PC-9 (cell line): ENCODE measurements at regions not wholly inside any gene's neighbourhood (a gene's known extent, or its start where the extent isn't known, plus 50 kb on each side); places are given as distances from the start of the nearest gene placed in this dataset.

ENCODE experiments used
- BruUV-seq: library from RNA; stranded (reverse); fragments of 400-500 nt; replicated peaks from 2 replicates; lab custom pipeline; 2021; lab: Mats Ljungman, UMichigan
- CTCF ChIA-PET: fragments of 300-600 bp; sonication (Branson Sonifier 250); formaldehyde crosslinking; loops from one replicate; lab custom pipeline; 2022; ENCODE audit warnings: antibody characterized with exemption; lab: Charles Lee
- POLR2A ChIA-PET: fragments of 300-600 bp; sonication (Branson Sonifier 250); formaldehyde crosslinking; loops from one replicate; lab custom pipeline; 2022; ENCODE audit warnings: antibody characterized with exemption; ENCODE audit not compliant: unreplicated experiment; lab: Charles Lee
- DNase-seq, 2 experiments: peaks; one replicate each; pipeline versions ENCODE4 v3.0.0 to v3.0.0-alpha.2; 2015 to 2022; ENCODE audit warnings: mixed read lengths in 1 of 2
- H2AFZ ChIP-seq: fragments of 200-600 bp; sonication (generic); 2 replicates; pipeline ENCODE4 v1.8.1; 2017; ENCODE audit warnings: antibody characterized with exemption
- H3F3A ChIP-seq: fragments of 200-600 bp; sonication (generic); 2 replicates; pipeline ENCODE4 v1.8.1; 2017; ENCODE audit warnings: antibody characterized with exemption, mild to moderate bottlenecking, low read depth; ENCODE audit not compliant: insufficient read depth
- H3K27ac ChIP-seq: fragments of 200-600 bp; sonication (generic); 2 replicates; pipeline ENCODE4 v1.6.1; 2016; ENCODE audit warnings: mixed run types
- H3K27me3 ChIP-seq: fragments of 200-600 bp; sonication (generic); 2 replicates; pipeline ENCODE4 v1.6.1; 2016; ENCODE audit warnings: low read depth, mixed run types; ENCODE audit not compliant: insufficient read depth
- H3K36me3 ChIP-seq: fragments of 200-600 bp; sonication (generic); 2 replicates; pipeline ENCODE4 v1.6.1; 2016; ENCODE audit warnings: low read depth, mixed run types
- H3K4me1 ChIP-seq: fragments of 200-600 bp; sonication (generic); replicated peaks from 2 replicates; pipeline ENCODE4 v1.6.1; 2016; ENCODE audit warnings: mixed run types; ENCODE audit not compliant: insufficient read depth
- H3K4me2 ChIP-seq: fragments of 200-600 bp; sonication (generic); 2 replicates; pipeline ENCODE4 v1.6.1; 2017; ENCODE audit warnings: mixed run types
- H3K4me3 ChIP-seq: fragments of 200-600 bp; sonication (generic); 2 replicates; pipeline ENCODE4 v1.6.1; 2016; ENCODE audit warnings: mixed run types
- H3K79me2 ChIP-seq: fragments of 200-600 bp; sonication (generic); 2 replicates; pipeline ENCODE4 v1.6.1; 2017; ENCODE audit warnings: low read depth, mixed run types
- H3K9me2 ChIP-seq: fragments of 200-600 bp; sonication (generic); 2 replicates; pipeline ENCODE4 v1.8.1; 2017; ENCODE audit warnings: mild to moderate bottlenecking; ENCODE audit not compliant: insufficient read depth
- H3K9me3 ChIP-seq: fragments of 200-600 bp; sonication (generic); 2 replicates; pipeline ENCODE4 v1.8.1; 2016; ENCODE audit warnings: low read depth; ENCODE audit not compliant: insufficient read depth
- H4K20me1 ChIP-seq: fragments of 200-600 bp; sonication (generic); 2 replicates; pipeline ENCODE4 v1.8.1; 2017; ENCODE audit not compliant: insufficient read depth
- CTCF ChIP-seq: fragments of 200-600 bp; sonication (generic); conservative IDR thresholded peaks from 2 replicates; pipeline ENCODE4 v1.6.1; 2017; ENCODE audit warnings: mixed run types, antibody characterized with exemption, mild to moderate bottlenecking, moderate library complexity
- EZH2 ChIP-seq: fragments of 200-600 bp; sonication (generic); IDR thresholded peaks from 2 replicates; pipeline ENCODE4 v1.8.0; 2017; ENCODE audit warnings: antibody characterized with exemption, low read depth
- intact Hi-C: fragments of 100-400 bp; cut with micrococcal nuclease; formaldehyde crosslinking; loops from one replicate; pipeline ENCODE4 v1.10.0; 2022; ENCODE audit not compliant: unreplicated experiment

GRCh38 chr18:22604986-22605421 is 187.3 kb upstream of the CTAGE1 start:
- Histone ChIP-seq H4K20me1 (no peaks in the 10 kb centered on the region), H3K9me3 (no peaks in the 10 kb centered on the region), H3K9me2 (no peaks in the 10 kb centered on the region), H3K4me1 (no peaks in the 10 kb centered on the region), H3K27ac (no peak overlapping the region), H3K4me2 (no peak overlapping the region), H3K79me2 (no peaks in the 10 kb centered on the region), H2AFZ (no peak overlapping the region), H3K27me3 (no peaks in the 10 kb centered on the region), H3K36me3 (no peaks in the 10 kb centered on the region), H3K4me3 (no peak overlapping the region), H3F3A (no peaks in the 10 kb centered on the region)
- ChIA-PET POLR2A (no interaction called here), CTCF (no interaction called here)
- intact Hi-C loops: no loop called here
- TF ChIP-seq CTCF (no peak), EZH2 (no peak)
- no peak for DNase-seq
- BruUV-seq: no TSS peak

GRCh38 chr18:22605736-22606135 is 188.0 kb upstream of the CTAGE1 start:
- TF ChIP-seq CTCF (no peak), EZH2 (no peak)
- Histone ChIP-seq H3K4me3 (no peak overlapping the region), H3K79me2 (no peaks in the 10 kb centered on the region), H3K27me3 (no peaks in the 10 kb centered on the region), H4K20me1 (no peaks in the 10 kb centered on the region), H2AFZ (no peak overlapping the region), H3F3A (no peaks in the 10 kb centered on the region), H3K27ac (no peak overlapping the region), H3K9me3 (no peaks in the 10 kb centered on the region), H3K36me3 (no peaks in the 10 kb centered on the region), H3K9me2 (no peaks in the 10 kb centered on the region), H3K4me1 (no peaks in the 10 kb centered on the region), H3K4me2 (no peak overlapping the region)
- intact Hi-C loops: no loop called here
- POLR2A ChIA-PET: no interaction called here
- CTCF ChIA-PET: no interaction called here
- no TSS peak for BruUV-seq
- no peak for DNase-seq

GRCh38 chr18:22606563-22607283 is 189.0 kb upstream of the CTAGE1 start:
- no peaks in the 10 kb centered on the region for H3K79me2 ChIP-seq
- ChIA-PET CTCF (no interaction called here), POLR2A (no interaction called here)
- no peaks in the 10 kb centered on the region for H3K4me1 ChIP-seq
- intact Hi-C loops: no loop called here
- H3K4me3 ChIP-seq: no peak overlapping the region
- H3K27ac ChIP-seq: no peak overlapping the region
- H3K27me3 ChIP-seq: no peaks in the 10 kb centered on the region
- no peak for TF ChIP-seq EZH2
- no peak for TF ChIP-seq CTCF
- no peaks in the 10 kb centered on the region for H3K9me2 ChIP-seq
- H3K4me2 ChIP-seq: no peak overlapping the region
- H2AFZ ChIP-seq: no peak overlapping the region
- no peaks in the 10 kb centered on the region for H3K36me3 ChIP-seq
- no peaks in the 10 kb centered on the region for H4K20me1 ChIP-seq
- H3F3A ChIP-seq: no peaks in the 10 kb centered on the region
- no peaks in the 10 kb centered on the region for H3K9me3 ChIP-seq
- BruUV-seq: no TSS peak
- DNase-seq: no peak
